NT2/D1 (cell line): ENCODE measurements at regions not wholly inside any gene's neighbourhood (a gene's known extent, or its start where the extent isn't known, plus 50 kb on each side); places are given as distances from the start of the nearest gene placed in this dataset.

Source experiments
- DNase-seq: peaks from one replicate; pipeline ENCODE4 v3.0.0-alpha.2; 2011; ENCODE audit warnings: low read depth, low spot score
- H3K27me3 ChIP-seq: 2 replicates; pipeline ENCODE4 v1.6.0; 2011; ENCODE audit warnings: mild to moderate bottlenecking; ENCODE audit not compliant: insufficient read length, insufficient read depth
- H3K36me3 ChIP-seq: 2 replicates; pipeline ENCODE4 v1.6.1; 2011; ENCODE audit warnings: mild to moderate bottlenecking, low read length, mixed read lengths; ENCODE audit not compliant: insufficient read depth, insufficient read length
- H3K4me1 ChIP-seq: 2 replicates; pipeline ENCODE4 v1.5.1; 2011; ENCODE audit not compliant: insufficient read depth, insufficient read length
- H3K4me3 ChIP-seq: 2 replicates; pipeline ENCODE4 v1.5.1; 2011; ENCODE audit warnings: low read depth; ENCODE audit not compliant: insufficient read length
- H3K9ac ChIP-seq: 2 replicates; pipeline ENCODE4 v1.6.0; 2011; ENCODE audit warnings: low read depth; ENCODE audit not compliant: insufficient read length
- H3K9me3 ChIP-seq: 2 replicates; pipeline ENCODE4 v1.5.1; 2011; ENCODE audit warnings: mild to moderate bottlenecking, low read length; ENCODE audit not compliant: insufficient read depth
- SUZ12 ChIP-seq: IDR thresholded peaks from 2 replicates; pipeline ENCODE4 v1.6.1; 2011; ENCODE audit not compliant: insufficient read length, insufficient read depth; ENCODE audit errors: extremely low read depth
- YY1 ChIP-seq: IDR thresholded peaks from 2 replicates; pipeline ENCODE4 v1.6.1; 2011; ENCODE audit not compliant: insufficient read length, insufficient read depth
- ZNF274 ChIP-seq: IDR thresholded peaks from 2 replicates; pipeline ENCODE4 v1.6.1; 2011; ENCODE audit warnings: mild to moderate bottlenecking, low read depth, low read length

DNA sequence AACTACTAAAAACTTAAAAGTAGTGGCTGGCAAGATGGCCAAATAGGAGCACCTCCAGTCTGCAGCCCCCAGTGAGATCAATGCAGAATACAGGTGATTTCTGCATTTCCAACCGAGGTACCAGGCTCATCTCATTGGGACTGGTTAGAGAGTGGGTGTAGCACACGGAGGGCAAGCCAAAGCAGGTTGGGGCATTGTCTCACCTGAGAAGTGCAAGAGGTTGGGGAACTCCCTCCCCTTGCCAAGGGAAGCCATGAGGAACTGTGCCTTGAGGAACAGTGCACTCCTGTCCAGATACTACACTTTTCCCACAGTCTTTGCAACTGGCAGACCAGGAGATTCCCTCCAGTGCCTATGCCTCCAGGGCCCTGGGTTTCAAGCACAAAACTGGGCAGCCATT lies 311.1 kb downstream of the PAPSS1 start:
- no peaks in the 10 kb centered on the region for H3K9me3 ChIP-seq
- H3K27me3 ChIP-seq = no peaks in the 10 kb centered on the region
- H3K4me3 ChIP-seq = no peak overlapping the region
- no peak overlapping the region for H3K9ac ChIP-seq
- H3K36me3 ChIP-seq = no peaks in the 10 kb centered on the region
- DNase-seq = no peak
- TF ChIP-seq YY1 = no peak
- TF ChIP-seq ZNF274 = no peak
- no peak for TF ChIP-seq SUZ12
- no peaks in the 10 kb centered on the region for H3K4me1 ChIP-seq

DNA sequence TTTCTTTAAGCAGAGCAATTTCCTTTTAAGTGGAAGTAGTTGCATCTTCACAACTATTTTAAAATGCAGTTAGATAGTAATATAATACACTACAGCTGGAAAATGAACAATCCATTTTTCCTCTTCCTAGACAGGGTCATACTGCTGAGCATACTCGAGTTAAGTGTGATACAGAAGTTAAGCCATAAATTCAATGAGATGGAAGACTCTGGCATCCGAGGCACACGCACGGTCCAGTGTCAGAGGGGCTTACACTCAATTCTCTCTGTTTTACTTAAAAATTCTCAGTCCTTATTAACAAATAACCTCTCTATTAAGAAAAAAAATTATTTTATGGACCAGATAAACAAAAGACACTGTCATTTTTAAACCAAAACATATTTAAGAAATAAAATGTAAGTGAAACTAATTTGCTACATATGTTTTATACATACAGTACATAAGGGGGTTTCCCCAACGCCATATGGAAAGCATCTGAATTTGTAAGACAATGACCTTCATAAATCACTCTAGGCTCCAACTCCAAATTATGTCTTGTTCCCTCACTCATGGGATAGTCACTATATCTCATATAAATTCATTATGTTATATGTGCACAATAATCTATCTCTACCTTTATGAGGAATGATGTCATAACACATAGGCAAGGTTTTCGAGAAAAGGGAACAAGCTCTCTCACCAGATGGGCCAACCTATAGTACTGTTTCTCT lies 315.3 kb downstream of the PAPSS1 start:
- Histone ChIP-seq H3K27me3 (no peaks in the 10 kb centered on the region), H3K9me3 (no peaks in the 10 kb centered on the region), H3K9ac (no peak overlapping the region), H3K4me1 (no peaks in the 10 kb centered on the region), H3K4me3 (no peak overlapping the region), H3K36me3 (no peaks in the 10 kb centered on the region)
- no peak for DNase-seq
- TF ChIP-seq YY1 (no peak), ZNF274 (no peak), SUZ12 (no peak)

DNA sequence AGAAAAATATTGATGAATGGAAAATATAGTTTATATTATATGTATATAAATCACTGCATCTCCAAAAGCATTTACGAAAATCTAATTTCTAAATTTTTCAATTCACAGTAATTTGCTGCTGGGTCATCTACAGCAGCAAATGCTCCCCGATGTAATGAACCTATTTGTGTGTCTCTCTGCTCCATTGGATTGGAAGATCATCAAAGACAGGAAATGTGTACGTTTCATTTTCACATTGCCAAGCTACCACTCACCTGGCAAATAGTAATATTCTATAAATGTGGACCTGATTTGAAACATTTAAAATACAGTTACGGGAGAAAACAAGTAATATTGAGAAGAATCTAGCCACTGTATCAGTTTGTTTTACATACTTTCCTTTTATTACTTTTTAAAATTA lies 317.7 kb downstream of the PAPSS1 start:
- no peaks in the 10 kb centered on the region for H3K4me1 ChIP-seq
- H3K36me3 ChIP-seq = no peaks in the 10 kb centered on the region
- no peak for TF ChIP-seq SUZ12
- no peak for TF ChIP-seq ZNF274
- no peak for TF ChIP-seq YY1
- no peaks in the 10 kb centered on the region for H3K9me3 ChIP-seq
- no peak overlapping the region for H3K4me3 ChIP-seq
- H3K27me3 ChIP-seq = no peaks in the 10 kb centered on the region
- no peak overlapping the region for H3K9ac ChIP-seq
- DNase-seq = no peak

DNA sequence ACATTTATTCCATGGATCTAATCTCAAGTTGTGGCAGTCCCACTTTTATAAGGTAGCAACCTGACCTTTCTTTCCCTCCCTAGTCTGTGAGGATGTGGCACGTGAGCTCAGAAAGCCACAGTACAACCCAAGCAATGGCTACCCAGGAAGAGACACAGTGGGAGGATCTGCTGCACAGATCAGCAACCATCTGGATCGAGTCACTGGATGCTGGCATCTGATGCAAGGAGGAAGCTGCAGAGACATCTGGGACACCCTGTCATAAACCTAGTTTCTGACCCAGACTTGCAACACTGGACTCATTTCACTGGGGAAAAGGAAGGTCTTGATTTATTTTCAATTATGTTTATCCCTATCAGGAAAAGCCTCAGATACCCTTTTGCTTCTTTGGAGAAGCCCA lies 327.1 kb downstream of the PAPSS1 start:
- no peaks in the 10 kb centered on the region for H3K4me1 ChIP-seq
- TF ChIP-seq YY1 (no peak), SUZ12 (no peak), ZNF274 (no peak)
- no peaks in the 10 kb centered on the region for H3K27me3 ChIP-seq
- H3K9ac ChIP-seq = no peak overlapping the region
- no peak for DNase-seq
- no peaks in the 10 kb centered on the region for H3K36me3 ChIP-seq
- H3K4me3 ChIP-seq = no peak overlapping the region
- no peaks in the 10 kb centered on the region for H3K9me3 ChIP-seq

DNA sequence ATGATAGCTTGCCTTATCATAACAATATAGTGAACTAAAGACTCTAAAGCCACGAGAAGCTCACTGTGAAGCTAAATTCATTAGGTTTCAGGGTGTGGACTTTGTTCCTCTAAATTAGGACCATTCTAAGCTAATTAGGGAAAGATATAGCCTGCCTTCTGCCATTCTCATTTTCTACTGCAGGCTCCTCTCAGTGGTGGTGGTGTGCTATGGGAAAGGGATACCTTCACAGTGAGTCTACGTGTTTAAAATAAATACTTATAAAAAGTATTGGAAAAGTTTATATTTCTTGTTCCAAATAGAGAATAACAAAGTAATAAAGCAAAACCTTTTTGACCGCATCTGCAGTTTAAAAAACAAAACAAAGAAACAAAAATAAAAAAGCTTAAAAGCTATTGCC lies 327.7 kb downstream of the PAPSS1 start:
- no peaks in the 10 kb centered on the region for H3K36me3 ChIP-seq
- TF ChIP-seq ZNF274 (no peak), YY1 (no peak), SUZ12 (no peak)
- DNase-seq = no peak
- no peaks in the 10 kb centered on the region for H3K4me1 ChIP-seq
- no peak overlapping the region for H3K4me3 ChIP-seq
- no peaks in the 10 kb centered on the region for H3K27me3 ChIP-seq
- no peak overlapping the region for H3K9ac ChIP-seq
- no peaks in the 10 kb centered on the region for H3K9me3 ChIP-seq

DNA sequence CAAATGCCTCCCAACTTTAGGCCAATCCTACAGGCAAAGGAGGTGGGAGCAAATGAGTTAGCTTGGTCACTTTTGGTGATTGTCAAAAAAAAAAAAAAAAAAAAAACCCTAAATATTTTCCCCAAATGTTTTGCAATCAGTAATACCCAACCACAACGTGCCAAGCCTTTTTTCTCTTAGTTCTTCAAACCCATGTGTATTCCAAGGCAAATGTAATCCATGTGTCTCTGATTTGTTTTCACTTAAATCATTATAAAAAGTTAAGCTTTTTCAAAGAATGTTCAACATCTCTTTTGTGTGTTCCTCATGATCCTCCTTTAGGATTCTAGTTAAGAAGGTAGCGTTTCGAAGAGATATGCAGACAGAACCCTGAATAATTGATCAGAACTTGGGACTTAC lies 328.4 kb downstream of the PAPSS1 start:
- DNase-seq = no peak
- Histone ChIP-seq H3K9me3 (no peaks in the 10 kb centered on the region), H3K9ac (no peak overlapping the region), H3K4me1 (no peaks in the 10 kb centered on the region), H3K36me3 (no peaks in the 10 kb centered on the region), H3K27me3 (no peaks in the 10 kb centered on the region), H3K4me3 (no peak overlapping the region)
- no peak for TF ChIP-seq SUZ12
- no peak for TF ChIP-seq YY1
- no peak for TF ChIP-seq ZNF274

DNA sequence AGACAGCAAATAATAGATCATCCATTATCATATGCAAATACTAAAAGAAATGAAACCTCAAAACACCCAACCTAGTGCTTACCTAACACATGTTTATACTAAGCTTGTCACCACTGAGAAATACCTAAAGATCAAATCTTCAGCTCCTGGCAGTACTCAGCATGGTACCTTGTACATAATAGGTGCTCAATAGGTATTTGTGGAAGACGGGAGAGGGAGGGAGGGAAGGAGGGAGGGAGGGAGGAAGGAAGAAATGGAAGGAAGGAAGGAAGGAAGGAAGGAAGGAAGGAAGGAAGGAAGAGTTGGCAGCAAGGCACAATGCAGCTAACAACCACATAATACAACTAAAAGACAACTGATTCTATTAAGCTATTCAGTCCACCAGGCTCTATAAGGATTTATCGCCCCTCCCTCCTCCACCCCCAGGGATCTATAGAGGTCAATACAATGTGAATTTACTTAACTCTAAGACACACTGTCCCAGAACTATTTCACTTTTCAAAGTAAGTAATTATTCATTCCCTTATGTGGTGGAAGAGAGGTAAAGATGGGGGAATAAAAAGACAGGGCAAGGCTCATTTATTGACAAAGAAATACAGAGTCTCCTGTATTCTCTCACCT lies 328.9 kb downstream of the PAPSS1 start:
- TF ChIP-seq ZNF274 (no peak), YY1 (no peak)
- no peaks in the 10 kb centered on the region for H3K27me3 ChIP-seq
- no peaks in the 10 kb centered on the region for H3K9me3 ChIP-seq
- H3K4me3 ChIP-seq = no peak overlapping the region
- no peak for DNase-seq
- no peaks in the 10 kb centered on the region for H3K36me3 ChIP-seq
- H3K9ac ChIP-seq = no peak overlapping the region
- H3K4me1 ChIP-seq = no peaks in the 10 kb centered on the region

DNA sequence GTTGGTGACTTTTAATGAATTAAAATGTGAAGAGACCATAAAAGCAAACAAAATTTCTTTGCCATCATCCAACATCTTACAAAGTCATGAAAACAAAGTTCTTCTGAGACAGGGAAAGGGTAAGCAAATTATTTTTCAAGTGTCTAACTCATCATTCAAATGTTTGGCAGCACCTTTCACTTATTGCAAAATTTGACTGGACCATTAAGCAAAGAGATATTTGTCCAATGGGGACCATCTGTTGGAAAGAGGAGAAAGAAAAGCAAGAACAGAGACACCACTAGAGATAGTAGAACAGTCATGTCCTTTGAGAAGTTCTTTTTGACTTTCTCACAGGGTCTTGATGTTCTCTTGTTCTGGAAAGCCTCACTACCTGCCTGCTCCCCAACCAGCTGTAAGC lies 330.1 kb downstream of the PAPSS1 start:
- Histone ChIP-seq H3K36me3 (no peaks in the 10 kb centered on the region), H3K27me3 (no peaks in the 10 kb centered on the region), H3K4me1 (no peaks in the 10 kb centered on the region), H3K4me3 (no peak overlapping the region), H3K9ac (no peak overlapping the region), H3K9me3 (no peaks in the 10 kb centered on the region)
- no peak for DNase-seq
- TF ChIP-seq SUZ12 = no peak
- no peak for TF ChIP-seq YY1
- no peak for TF ChIP-seq ZNF274
